ENCODE measurements at regions not wholly inside any gene's neighbourhood (a gene's known extent, or its start where the extent isn't known, plus 50 kb on each side); places are given as distances from the start of the nearest gene placed in this dataset.

DNA sequence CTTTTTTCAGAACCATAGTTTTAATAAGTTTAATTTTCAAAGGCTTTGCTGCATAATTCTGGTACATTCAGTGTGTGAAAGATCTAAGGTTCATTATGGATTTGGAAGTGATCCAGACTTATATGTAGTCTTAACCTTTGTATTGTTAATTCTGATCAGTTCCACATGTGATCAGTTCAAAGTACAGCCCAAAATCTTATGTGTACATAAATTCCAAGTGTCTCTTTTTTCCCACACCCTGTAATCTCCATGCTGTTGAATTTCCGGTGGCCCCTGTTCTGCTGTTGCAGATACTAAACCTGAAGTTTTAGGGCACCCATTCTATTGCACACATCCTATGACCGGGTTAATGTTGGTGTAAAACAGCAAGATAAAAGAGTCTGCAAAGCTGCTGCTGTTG, 1147.5 kb upstream of the CDH8 start:
- no peak for TF ChIP-seq CTCF (IDR thresholded peaks at IDR 0.05)
- no peak for TF ChIP-seq POLR2A (IDR thresholded peaks at IDR 0.05)
